Adrenal gland (tissue), 9 donors: ENCODE measurements at regions not wholly inside any gene's neighbourhood (a gene's known extent, or its start where the extent isn't known, plus 50 kb on each side); places are given as distances from the start of the nearest gene placed in this dataset.
"Not testable (repeated sequence)": the region's sequence is repeated elsewhere in the genome, so short reads cannot be mapped to it uniquely, and the experiment has no call there.

Source experiments
- DNase-seq, 7 donors: peaks; one replicate each; pipeline ENCODE4 v3.0.0-alpha.2; 2019 to 2020
- H3K27ac ChIP-seq, 5 donors: fragments of 200-600 bp; sonication (generic) in 4 of 5; 1 replicate in 3 of 5; 2 replicates in 2 of 5; pipeline versions ENCODE4 v1.5.1 to v1.8.0; 2016 to 2020; ENCODE audit warnings: mild to moderate bottlenecking in 1 of 5
- H3K27me3 ChIP-seq: fragments of 200-600 bp; 2 replicates; pipeline ENCODE4 v1.8.0; 2021
- H3K36me3 ChIP-seq, 2 donors: fragments of 200-600 bp; replicated peaks in 1 of 2; 1 replicate in 1 of 2; 2 replicates in 1 of 2; pipeline versions ENCODE4 v1.5.1 to v1.8.0; 2018 to 2022
- H3K4me1 ChIP-seq, 2 donors: fragments of 200-600 bp; replicated peaks in 1 of 2; 1 replicate in 1 of 2; 2 replicates in 1 of 2; pipeline versions ENCODE4 v1.5.1 to v1.8.0; 2018 to 2021
- H3K4me3 ChIP-seq, 4 donors: fragments of 200-600 bp; sonication (generic) in 3 of 4; one replicate each; pipeline ENCODE4 v1.5.1; 2016 to 2018
- H3K9me3 ChIP-seq, 3 donors: fragments of 200-600 bp; sonication (generic) in 1 of 3; replicated peaks in 1 of 3; 1 replicate in 2 of 3; 2 replicates in 1 of 3; pipeline versions ENCODE4 v1.5.1 to v1.8.0; 2016 to 2021
- CTCF ChIP-seq, 6 experiments: fragments of 450-650 bp in 4 of 6; fragments of 200-600 bp in 2 of 6; sonication (generic) in 1 of 6; IDR thresholded peaks; 1 replicate in 5 of 6; 2 replicates in 1 of 6; pipeline versions ENCODE4 v1.5.1 to v1.8.0; 2016 to 2021; ENCODE audit warnings: antibody characterized with exemption in 6 of 6, mild to moderate bottlenecking in 2 of 6, moderate library complexity in 1 of 6
- POLR2A ChIP-seq, 2 donors: fragments of 450-650 bp; IDR thresholded peaks; one replicate each; pipeline ENCODE4 v1.6.1; 2017; ENCODE audit warnings: antibody characterized with exemption in 2 of 2, mild to moderate bottlenecking in 2 of 2, moderate library complexity in 1 of 2
- WGBS, 4 donors: extraction: QIAGEN DNeasy Blood & Tissue Kit in 2 of 4; methylation state at CpG; one replicate each; pipeline versions ENCODE4 v1.1.5 to v1.1.7; 2013 to 2017; 5-methylcytosine and 5-hydroxymethylcytosine counted together
- intact Hi-C, 2 donors: fragments of 100-400 bp; cut with DNase I; formaldehyde crosslinking; loops; one replicate each; pipeline versions ENCODE4 v1.14.1 to v1.15.0; 2022 to 2023
- donor health status: healthy with polysubstance abuse.
- donor health status: Bipolar disorder and iron deficiency.
- donor health status: DM: yes; HTN: yes; CAD: no.
- donor health status: DM: no; HTN: no; CAD: no.
- donor health status: DM: no; HTN: no; CAD: no.

GRCh38 chr14:38944691-38945090, 158.3 kb downstream of the SEC23A start:
- intact Hi-C loops = no loop called here
- DNase-seq = no peak
- TF ChIP-seq POLR2A (IDR thresholded peaks at IDR 0.05) (no peak), CTCF (IDR thresholded peaks at IDR 0.05) (no peak)
- Histone ChIP-seq H3K9me3 (no peaks in the 10 kb centered on the region), H3K27me3 (no peaks in the 10 kb centered on the region), H3K27ac (no peak overlapping the region), H3K4me3 (no peak overlapping the region), H3K36me3 (no peaks in the 10 kb centered on the region), H3K4me1 (no peaks in the 10 kb centered on the region)
- WGBS, 4 donors = 58 to 79% (median 69%) methylated on average over 3 of the region's 3 CpGs

GRCh38 chr14:38941488-38941887, 161.5 kb downstream of the SEC23A start:
- TF ChIP-seq POLR2A (IDR thresholded peaks at IDR 0.05) (no peak), CTCF (IDR thresholded peaks at IDR 0.05) (no peak)
- intact Hi-C loops = no loop called here
- Histone ChIP-seq H3K9me3 (no peaks in the 10 kb centered on the region), H3K27me3 (no peaks in the 10 kb centered on the region), H3K27ac (no peak overlapping the region), H3K4me3 (no peak overlapping the region), H3K36me3 (no peaks in the 10 kb centered on the region), H3K4me1 (no peaks in the 10 kb centered on the region)
- 73 to 79% (median 76%) methylated on average over 4 of the region's 4 CpGs for WGBS, 4 donors
- DNase-seq = no peak

- 85 to 95% (median 90%) methylated on average over 3 of the region's 3 CpGs for WGBS, 4 donors
- H3K4me3 ChIP-seq, H3K9me3 ChIP-seq, H3K27ac ChIP-seq, H3K36me3 ChIP-seq, intact Hi-C loops, H3K4me1 ChIP-seq, DNase-seq, H3K27me3 ChIP-seq: not testable (repeated sequence)
These were observed 170.4 kb downstream of the SEC23A start for GRCh38 chr14:38932653-38933000.

- 91 to 94% (median 91%) methylated on average over 10 to 11 of the region's 11 CpGs for WGBS, 4 donors
- Histone ChIP-seq H3K36me3 (no peaks in the 10 kb centered on the region), H3K4me1 (no peaks in the 10 kb centered on the region), H3K9me3 (no peaks in the 10 kb centered on the region), H3K4me3 (no peak overlapping the region), H3K27me3 (no peaks in the 10 kb centered on the region), H3K27ac (no peak overlapping the region)
- DNase-seq = no peak
- intact Hi-C loops = no loop called here
- TF ChIP-seq POLR2A (IDR thresholded peaks at IDR 0.05) (no peak), CTCF (IDR thresholded peaks at IDR 0.05) (no peak)
These were observed 170.9 kb downstream of the SEC23A start for GRCh38 chr14:38931969-38932652.

- Histone ChIP-seq H3K27ac (no peak overlapping the region), H3K4me1 (no peaks in the 10 kb centered on the region), H3K36me3 (no peaks in the 10 kb centered on the region), H3K9me3 (no peaks in the 10 kb centered on the region), H3K27me3 (no peaks in the 10 kb centered on the region), H3K4me3 (no peak overlapping the region)
- no peak for DNase-seq
- intact Hi-C loops = no loop called here
- WGBS, 4 donors = 64 to 76% (median 71%) methylated on average over 1 of the region's 1 CpG
- TF ChIP-seq CTCF (IDR thresholded peaks at IDR 0.05) (no peak), POLR2A (IDR thresholded peaks at IDR 0.05) (no peak)
These were observed 172.1 kb downstream of the SEC23A start for GRCh38 chr14:38930898-38931297.
